ENCODE measurements at regions not wholly inside any gene's neighbourhood (a gene's known extent, or its start where the extent isn't known, plus 50 kb on each side); places are given as distances from the start of the nearest gene placed in this dataset.

GRCh38 chr11:95605271-95605940 lies 184.2 kb downstream of the FAM76B start:
- Histone ChIP-seq H3K4me1 (ENCODE audit: control insufficient read depth, extremely low read depth, insufficient read depth, low read length) (no peaks in the 10 kb centered on the region), H3K9me1 (replicated peaks; ENCODE audit: control insufficient read depth, extremely low read depth, insufficient read depth, low read length) (no peaks in the 10 kb centered on the region), H3K9ac (replicated peaks; ENCODE audit: extremely low read depth, insufficient read depth, low read length) (no peak overlapping the region), H4K20me1 (replicated peaks; ENCODE audit: control insufficient read depth, extremely low read depth, insufficient read depth, low read length) (no peaks in the 10 kb centered on the region), H3K36me3 (ENCODE audit: control insufficient read depth in 2 of 2, extremely low read depth in 1 of 2, insufficient read depth in 2 of 2, low read length in 2 of 2) (no peaks in the 10 kb centered on the region), H2AFZ (ENCODE audit: low read depth, low read length) (no peak overlapping the region), H3K4me2 (ENCODE audit: insufficient read depth, low read length) (no peak overlapping the region), H3K27me3 (ENCODE audit: control insufficient read depth in 2 of 2, insufficient read depth in 2 of 2, low read length in 2 of 2) (no peaks in the 10 kb centered on the region), H3K27ac (ENCODE audit: insufficient read depth, low read depth, low read length) (no peak overlapping the region), H3K79me2 (ENCODE audit: control insufficient read depth, insufficient read depth, low read length) (no peaks in the 10 kb centered on the region), H3K9me3 (replicated peaks; ENCODE audit: control insufficient read depth, insufficient read depth, low read length) (no peaks in the 10 kb centered on the region), H3K4me3 (replicated peaks in 1 of 3; ENCODE audit: insufficient read depth in 1 of 3, low read depth in 1 of 3, low read length in 3 of 3) (no peak overlapping the region)
- ChIA-PET POLR2A (no interaction called here), CTCF (interaction anchor here (1.0 to 1.4 kb wide), 2 partner anchors 8 to 16 kb away, joined by 3 read pairs; no protein-coding TSS in a partner anchor)
- FAIRE-seq, result no peak
- intact Hi-C loops (cut with micrococcal nuclease), result no loop called here
- dilution Hi-C loops (cut with MboI; ENCODE audit: extremely low pct_ligation_motif_present, low sequenced_read_pairs), result no loop called here
- TF ChIP-seq GATA2 (IDR thresholded peaks at IDR 0.05; ENCODE audit: insufficient read depth, insufficient read length, low read depth, low read length) (no peak), POLR2A (IDR thresholded peaks at IDR 0.05; ENCODE audit: low read depth, low read length) (no peak), EZH2 (IDR thresholded peaks at IDR 0.05; ENCODE audit: borderline replicate concordance, low read depth, low read length, severe bottlenecking) (no peak), JUN (IDR thresholded peaks at IDR 0.05; ENCODE audit: borderline replicate concordance, insufficient read depth, insufficient read length, low read depth) (no peak), MYC (IDR thresholded peaks at IDR 0.05; ENCODE audit: low read depth, low read length) (no peak), FOS (IDR thresholded peaks at IDR 0.05; ENCODE audit: borderline replicate concordance, insufficient read depth, low read length) (no peak), POLR2AphosphoS5 (IDR thresholded peaks at IDR 0.05; ENCODE audit: insufficient read depth, low read depth, low read length) (no peak), CTCF (IDR thresholded peaks at IDR 0.05; ENCODE audit: extremely low read depth in 1 of 2, insufficient read depth in 1 of 2, low read depth in 1 of 2, low read length in 2 of 2) (no peak), MAX (IDR thresholded peaks at IDR 0.05; ENCODE audit: insufficient read depth, insufficient read length) (no peak)
- DNase-seq (ENCODE audit: low read depth, low spot score), result no peak
- BruUV-seq (replicated peaks), result no TSS peak

Measured in endothelial cell of umbilical vein (primary cell).